ENCODE measurements at regions not wholly inside any gene's neighbourhood (a gene's known extent, or its start where the extent isn't known, plus 50 kb on each side); places are given as distances from the start of the nearest gene placed in this dataset.

- DNase-seq (ENCODE audit: low read depth in 3 of 3, low spot score in 1 of 3): no peak
Measured at GRCh38 chr2:22996911-22997310, 388.1 kb upstream of the KLHL29 start.

GRCh38 chr2:22998359-22998758 lies 386.6 kb upstream of the KLHL29 start:
- DNase-seq (ENCODE audit: low read depth in 3 of 3, low spot score in 1 of 3): no peak

GRCh38 chr2:22999951-23000350 lies 385.0 kb upstream of the KLHL29 start:
- DNase-seq (ENCODE audit: low read depth in 3 of 3, low spot score in 1 of 3): no peak

- DNase-seq (ENCODE audit: low read depth in 3 of 3, low spot score in 1 of 3): no peak
Measured at GRCh38 chr2:23002234-23002633, 382.7 kb upstream of the KLHL29 start.

GRCh38 chr2:23005469-23005868 lies 379.5 kb upstream of the KLHL29 start:
- no peak for DNase-seq (ENCODE audit: low read depth in 3 of 3, low spot score in 1 of 3)

GRCh38 chr2:23007631-23008235 lies 377.2 kb upstream of the KLHL29 start:
- no peak for DNase-seq (ENCODE audit: low read depth in 3 of 3, low spot score in 1 of 3)

GRCh38 chr2:23008440-23008839 lies 376.5 kb upstream of the KLHL29 start:
- no peak for DNase-seq (ENCODE audit: low read depth in 3 of 3, low spot score in 1 of 3)

GRCh38 chr2:23008951-23009350 lies 376.0 kb upstream of the KLHL29 start:
- DNase-seq (ENCODE audit: low read depth in 3 of 3, low spot score in 1 of 3): no peak

- DNase-seq (ENCODE audit: low read depth in 3 of 3, low spot score in 1 of 3): no peak
Measured at GRCh38 chr2:23009545-23010149, 375.3 kb upstream of the KLHL29 start.

GRCh38 chr2:23012499-23012898 lies 372.5 kb upstream of the KLHL29 start:
- no peak for DNase-seq (ENCODE audit: low read depth in 3 of 3, low spot score in 1 of 3)

GRCh38 chr2:23015651-23016200 lies 369.3 kb upstream of the KLHL29 start:
- DNase-seq (ENCODE audit: low read depth in 3 of 3, low spot score in 1 of 3): no peak

- no peak for DNase-seq (ENCODE audit: low read depth in 3 of 3, low spot score in 1 of 3)
Measured at GRCh38 chr2:23019476-23019875, 365.5 kb upstream of the KLHL29 start.

GRCh38 chr2:23020659-23021058 lies 364.3 kb upstream of the KLHL29 start:
- DNase-seq (ENCODE audit: low read depth in 3 of 3, low spot score in 1 of 3): no peak

GRCh38 chr2:23021311-23022120 lies 363.5 kb upstream of the KLHL29 start:
- DNase-seq (ENCODE audit: low read depth in 3 of 3, low spot score in 1 of 3): no peak

- DNase-seq (ENCODE audit: low read depth in 3 of 3, low spot score in 1 of 3): no peak
Measured at GRCh38 chr2:23023722-23024121, 361.3 kb upstream of the KLHL29 start.

GRCh38 chr2:23026671-23027070 lies 358.3 kb upstream of the KLHL29 start:
- no peak for DNase-seq (ENCODE audit: low read depth in 3 of 3, low spot score in 1 of 3)

- DNase-seq (ENCODE audit: low read depth in 3 of 3, low spot score in 1 of 3): no peak
Measured at GRCh38 chr2:23027396-23027795, 357.6 kb upstream of the KLHL29 start.

GRCh38 chr2:23028106-23028505 lies 356.9 kb upstream of the KLHL29 start:
- no peak for DNase-seq (ENCODE audit: low read depth in 3 of 3, low spot score in 1 of 3)

- DNase-seq (ENCODE audit: low read depth in 3 of 3, low spot score in 1 of 3): no peak
Measured at GRCh38 chr2:23029111-23029510, 355.9 kb upstream of the KLHL29 start.

- no peak for DNase-seq (ENCODE audit: low read depth in 3 of 3, low spot score in 1 of 3)
Measured at GRCh38 chr2:23029951-23030350, 355.0 kb upstream of the KLHL29 start.

- DNase-seq (ENCODE audit: low read depth in 3 of 3, low spot score in 1 of 3): no peak
Measured at GRCh38 chr2:23034996-23035395, 350.0 kb upstream of the KLHL29 start.

- no peak for DNase-seq (ENCODE audit: low read depth in 3 of 3, low spot score in 1 of 3)
Measured at GRCh38 chr2:23036629-23037028, 348.4 kb upstream of the KLHL29 start.

Measured in stimulated activated CD4-positive, alpha-beta T cell treated with anti-CD3 and anti-CD28 coated beads, TNF-alpha, amount 100 ng/mL, for 1 hour (primary cell).